ENCODE measurements at regions not wholly inside any gene's neighbourhood (a gene's known extent, or its start where the extent isn't known, plus 50 kb on each side); places are given as distances from the start of the nearest gene placed in this dataset.
"Not testable (repeated sequence)": the region's sequence is repeated elsewhere in the genome, so short reads cannot be mapped to it uniquely, and the experiment has no call there.

GRCh38 chr1:219863816-219864215 lies 64.5 kb downstream of the SLC30A10 start:
- not testable (repeated sequence) for DNase-seq

- DNase-seq = no peak
These were observed 66.0 kb downstream of the SLC30A10 start for GRCh38 chr1:219862366-219862765.

- DNase-seq = no peak
These were observed 69.4 kb downstream of the SLC30A10 start for GRCh38 chr1:219858980-219859379.

- DNase-seq = no peak
These were observed 81.0 kb downstream of the SLC30A10 start for GRCh38 chr1:219847215-219847855.

- not testable (repeated sequence) for DNase-seq
These were observed 88.8 kb downstream of the SLC30A10 start for GRCh38 chr1:219839595-219839994.

- DNase-seq = no peak
These were observed 90.4 kb downstream of the SLC30A10 start for GRCh38 chr1:219837994-219838294.

GRCh38 chr1:219837274-219837993 lies 90.9 kb downstream of the SLC30A10 start:
- peak; percentile 42 to 46 for DNase-seq

GRCh38 chr1:219834314-219834917 lies 93.9 kb downstream of the SLC30A10 start:
- no peak for DNase-seq

- no peak for DNase-seq
These were observed 95.0 kb downstream of the SLC30A10 start for GRCh38 chr1:219833214-219833815.

GRCh38 chr1:219826290-219826689 lies 102.1 kb downstream of the SLC30A10 start:
- no peak for DNase-seq

- no peak for DNase-seq
These were observed 103.0 kb downstream of the SLC30A10 start for GRCh38 chr1:219825355-219825754.

GRCh38 chr1:219824338-219824737 lies 104.0 kb downstream of the SLC30A10 start:
- DNase-seq = no peak

- DNase-seq = no peak
These were observed 107.8 kb downstream of the SLC30A10 start for GRCh38 chr1:219820551-219820950.

GRCh38 chr1:219817914-219818313 lies 110.4 kb downstream of the SLC30A10 start:
- no peak for DNase-seq

- DNase-seq = no peak
These were observed 115.1 kb downstream of the SLC30A10 start for GRCh38 chr1:219813294-219813693.

- DNase-seq = peak; percentile 28 to 47
These were observed 115.7 kb downstream of the SLC30A10 start for GRCh38 chr1:219812491-219813203.

- DNase-seq = no peak
These were observed 116.3 kb downstream of the SLC30A10 start for GRCh38 chr1:219812086-219812485.

GRCh38 chr1:219810451-219810850 lies 117.9 kb downstream of the SLC30A10 start:
- no peak for DNase-seq

- DNase-seq = no peak
These were observed 119.6 kb downstream of the SLC30A10 start for GRCh38 chr1:219808790-219809189.

GRCh38 chr1:219806642-219807041 lies 121.7 kb downstream of the SLC30A10 start:
- no peak for DNase-seq

- DNase-seq = no peak
These were observed 122.3 kb downstream of the SLC30A10 start for GRCh38 chr1:219806020-219806419.

GRCh38 chr1:219805191-219805590 lies 123.2 kb downstream of the SLC30A10 start:
- no peak for DNase-seq

GRCh38 chr1:219801156-219801820 lies 127.1 kb downstream of the SLC30A10 start:
- DNase-seq = no peak
